Thyroid gland (tissue), 4 donors: ENCODE measurements at regions not wholly inside any gene's neighbourhood (a gene's known extent, or its start where the extent isn't known, plus 50 kb on each side); places are given as distances from the start of the nearest gene placed in this dataset.

Experiments
- POLR2A ChIP-seq, 2 donors: fragments of 450-650 bp; IDR thresholded peaks; one replicate each; pipeline ENCODE4 v1.6.1; 2017; ENCODE audit warnings: antibody characterized with exemption in 2 of 2, mild to moderate bottlenecking in 2 of 2, moderate library complexity in 1 of 2
- TF ChIP-seq, protein P1 (sequence below), 6 experiments: fragments of 200-600 bp in 3 of 6; fragments of 450-650 bp in 3 of 6; sonication (generic) in 3 of 6; IDR thresholded peaks; one replicate each; pipeline ENCODE4 v1.5.1; 2016 to 2019; ENCODE audit warnings: antibody characterized with exemption in 6 of 6, mild to moderate bottlenecking in 2 of 6, inconsistent platforms in 1 of 6, moderate library complexity in 1 of 6

DNA sequence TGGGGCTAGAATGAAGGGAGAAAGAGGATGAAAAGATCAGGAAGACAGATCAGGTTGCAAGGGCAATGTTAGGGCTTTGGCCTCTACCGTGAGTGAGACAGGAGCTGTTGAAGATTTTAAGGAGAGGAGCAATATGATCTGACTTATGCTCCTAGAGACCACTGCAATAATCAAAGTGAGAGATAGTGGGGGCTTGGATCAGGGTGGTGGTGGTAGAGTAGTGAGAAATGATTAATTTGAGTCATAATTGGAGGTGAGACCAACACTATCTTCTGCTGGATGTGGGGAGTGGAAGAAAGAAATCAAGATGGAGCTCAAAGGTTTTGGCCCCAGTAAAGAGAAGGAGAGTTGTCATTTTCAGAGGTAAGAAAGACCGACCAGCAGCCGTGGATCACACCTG, 140.7 kb upstream of the TMEM170B start:
- TF ChIP-seq, protein P1, sequence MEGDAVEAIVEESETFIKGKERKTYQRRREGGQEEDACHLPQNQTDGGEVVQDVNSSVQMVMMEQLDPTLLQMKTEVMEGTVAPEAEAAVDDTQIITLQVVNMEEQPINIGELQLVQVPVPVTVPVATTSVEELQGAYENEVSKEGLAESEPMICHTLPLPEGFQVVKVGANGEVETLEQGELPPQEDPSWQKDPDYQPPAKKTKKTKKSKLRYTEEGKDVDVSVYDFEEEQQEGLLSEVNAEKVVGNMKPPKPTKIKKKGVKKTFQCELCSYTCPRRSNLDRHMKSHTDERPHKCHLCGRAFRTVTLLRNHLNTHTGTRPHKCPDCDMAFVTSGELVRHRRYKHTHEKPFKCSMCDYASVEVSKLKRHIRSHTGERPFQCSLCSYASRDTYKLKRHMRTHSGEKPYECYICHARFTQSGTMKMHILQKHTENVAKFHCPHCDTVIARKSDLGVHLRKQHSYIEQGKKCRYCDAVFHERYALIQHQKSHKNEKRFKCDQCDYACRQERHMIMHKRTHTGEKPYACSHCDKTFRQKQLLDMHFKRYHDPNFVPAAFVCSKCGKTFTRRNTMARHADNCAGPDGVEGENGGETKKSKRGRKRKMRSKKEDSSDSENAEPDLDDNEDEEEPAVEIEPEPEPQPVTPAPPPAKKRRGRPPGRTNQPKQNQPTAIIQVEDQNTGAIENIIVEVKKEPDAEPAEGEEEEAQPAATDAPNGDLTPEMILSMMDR (IDR thresholded peaks at IDR 0.05) = no peak
- TF ChIP-seq POLR2A (IDR thresholded peaks at IDR 0.05) = no peak
